Fibroblast of mammary gland (primary cell): ENCODE measurements at regions not wholly inside any gene's neighbourhood (a gene's known extent, or its start where the extent isn't known, plus 50 kb on each side); places are given as distances from the start of the nearest gene placed in this dataset.
A peak's percentile ranks its signal among the peaks of the same experiment; 100 is the strongest.

Source experiments
- DNase-seq: peaks from one replicate; pipeline ENCODE4 v3.0.0-alpha.2; 2010; ENCODE audit warnings: low read depth
- H3K4me3 ChIP-seq: 2 replicates; pipeline ENCODE4 v1.5.1; 2011; ENCODE audit warnings: low read depth, mild to moderate bottlenecking, low read length, moderate library complexity; ENCODE audit not compliant: control insufficient read depth
- TF ChIP-seq, protein P1 (sequence below): conservative IDR thresholded peaks from 2 replicates; pipeline ENCODE4 v1.5.1; 2011; ENCODE audit warnings: low read depth, low read length, inconsistent platforms; ENCODE audit not compliant: control insufficient read depth, insufficient read depth

DNA sequence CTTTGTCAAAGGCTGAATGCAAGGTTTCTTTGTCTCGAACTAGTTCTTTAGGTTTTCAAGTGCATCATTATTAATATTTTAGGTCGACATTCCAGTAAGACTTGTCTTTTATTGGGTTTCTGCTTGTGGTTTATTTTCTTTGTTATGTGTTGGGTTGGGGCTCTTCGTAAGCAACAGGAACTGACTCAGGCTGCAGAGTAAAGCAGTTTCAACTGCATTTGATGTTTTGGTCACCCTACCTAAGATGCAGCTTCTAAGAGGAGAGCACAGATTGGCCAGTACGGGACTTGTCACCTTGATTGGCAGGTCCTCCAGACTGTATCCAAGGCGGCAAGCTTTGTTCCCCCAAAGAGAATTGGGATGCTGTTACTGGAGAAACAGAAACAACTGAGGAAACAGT, 149.5 kb upstream of the SULF2 start:
- TF ChIP-seq, protein P1, sequence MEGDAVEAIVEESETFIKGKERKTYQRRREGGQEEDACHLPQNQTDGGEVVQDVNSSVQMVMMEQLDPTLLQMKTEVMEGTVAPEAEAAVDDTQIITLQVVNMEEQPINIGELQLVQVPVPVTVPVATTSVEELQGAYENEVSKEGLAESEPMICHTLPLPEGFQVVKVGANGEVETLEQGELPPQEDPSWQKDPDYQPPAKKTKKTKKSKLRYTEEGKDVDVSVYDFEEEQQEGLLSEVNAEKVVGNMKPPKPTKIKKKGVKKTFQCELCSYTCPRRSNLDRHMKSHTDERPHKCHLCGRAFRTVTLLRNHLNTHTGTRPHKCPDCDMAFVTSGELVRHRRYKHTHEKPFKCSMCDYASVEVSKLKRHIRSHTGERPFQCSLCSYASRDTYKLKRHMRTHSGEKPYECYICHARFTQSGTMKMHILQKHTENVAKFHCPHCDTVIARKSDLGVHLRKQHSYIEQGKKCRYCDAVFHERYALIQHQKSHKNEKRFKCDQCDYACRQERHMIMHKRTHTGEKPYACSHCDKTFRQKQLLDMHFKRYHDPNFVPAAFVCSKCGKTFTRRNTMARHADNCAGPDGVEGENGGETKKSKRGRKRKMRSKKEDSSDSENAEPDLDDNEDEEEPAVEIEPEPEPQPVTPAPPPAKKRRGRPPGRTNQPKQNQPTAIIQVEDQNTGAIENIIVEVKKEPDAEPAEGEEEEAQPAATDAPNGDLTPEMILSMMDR: no peak
- H3K4me3 ChIP-seq: no peak overlapping the region
- DNase-seq: no peak

DNA sequence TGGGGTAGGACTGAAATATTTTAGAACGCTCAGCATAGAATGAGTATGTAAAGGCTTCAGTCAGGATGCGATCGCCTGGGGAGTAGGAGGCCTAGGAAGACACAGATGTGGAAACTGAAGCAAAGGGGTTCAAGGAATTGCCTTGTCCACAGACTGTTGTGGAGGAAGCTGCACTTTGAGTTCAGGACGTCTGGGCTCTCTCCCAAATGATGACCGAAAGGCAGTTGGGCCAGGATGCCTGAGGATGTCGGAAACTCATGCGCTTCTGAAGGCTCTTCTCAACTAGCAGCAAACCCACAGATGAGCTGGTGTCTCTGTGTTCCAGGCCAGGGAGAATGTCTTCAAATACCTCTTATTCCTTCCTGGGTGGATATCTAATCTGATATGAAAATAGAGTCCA, 146.2 kb upstream of the SULF2 start:
- H3K4me3 ChIP-seq: no peak overlapping the region
- DNase-seq: no peak
- TF ChIP-seq, protein P1: no peak

DNA sequence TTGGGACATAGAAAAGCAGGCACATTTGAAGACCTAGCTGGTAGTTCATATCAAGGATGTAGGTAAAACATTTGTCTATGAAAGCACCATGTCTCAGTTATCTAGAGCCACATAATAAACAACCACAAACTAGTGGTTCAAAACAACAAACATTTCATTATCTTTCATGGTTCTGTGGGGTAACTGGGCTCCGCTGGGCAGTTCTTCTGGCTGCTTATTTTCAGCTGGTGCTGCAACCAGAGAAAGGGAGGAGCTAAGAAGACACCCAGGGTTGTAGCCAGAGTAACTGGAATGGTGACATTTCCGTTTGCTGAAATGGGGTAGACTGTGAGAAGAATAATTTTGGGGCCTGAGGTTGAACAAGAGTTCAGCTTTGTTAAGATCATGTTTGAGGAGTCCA, 145.7 kb upstream of the SULF2 start:
- TF ChIP-seq, protein P1: no peak
- no peak overlapping the region for H3K4me3 ChIP-seq
- DNase-seq: no peak

DNA sequence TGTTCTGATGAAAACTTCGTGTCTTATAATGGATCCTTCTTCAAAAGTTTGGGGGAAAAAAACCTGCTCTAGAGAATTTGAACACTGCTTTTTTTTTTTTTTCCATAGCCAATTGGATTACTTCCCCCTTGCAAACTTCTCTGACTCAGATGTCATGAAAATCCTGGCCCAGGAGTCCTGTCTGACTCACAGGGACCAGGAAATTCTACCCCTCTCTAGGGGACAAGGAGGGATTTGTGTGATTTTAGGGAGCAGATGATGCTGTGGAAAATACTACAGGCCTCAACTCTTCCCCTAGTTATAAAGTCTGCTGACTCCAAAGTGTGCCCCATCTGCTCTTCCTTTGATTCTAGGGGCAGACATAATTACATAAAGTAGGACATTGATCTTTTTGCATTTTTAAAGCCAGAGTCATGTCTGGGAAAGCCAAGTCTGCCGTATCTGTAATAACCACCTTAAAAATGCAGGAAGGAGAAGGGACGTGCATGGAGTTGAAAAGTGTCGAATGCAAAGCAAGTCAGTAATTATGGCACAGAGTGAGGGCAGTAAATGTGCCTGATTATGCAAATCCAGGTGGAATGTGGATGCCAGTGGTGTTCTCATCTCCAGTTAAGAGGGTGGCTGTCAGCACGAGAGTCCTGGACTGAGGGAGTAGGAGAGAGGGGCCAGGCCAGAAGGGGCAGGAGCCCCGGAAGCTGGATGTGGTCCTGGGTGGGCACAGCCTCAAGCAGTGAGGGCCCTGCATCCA, 144.3 kb upstream of the SULF2 start:
- peak; percentile 89 for DNase-seq
- TF ChIP-seq, protein P1: no peak
- no peak overlapping the region for H3K4me3 ChIP-seq

DNA sequence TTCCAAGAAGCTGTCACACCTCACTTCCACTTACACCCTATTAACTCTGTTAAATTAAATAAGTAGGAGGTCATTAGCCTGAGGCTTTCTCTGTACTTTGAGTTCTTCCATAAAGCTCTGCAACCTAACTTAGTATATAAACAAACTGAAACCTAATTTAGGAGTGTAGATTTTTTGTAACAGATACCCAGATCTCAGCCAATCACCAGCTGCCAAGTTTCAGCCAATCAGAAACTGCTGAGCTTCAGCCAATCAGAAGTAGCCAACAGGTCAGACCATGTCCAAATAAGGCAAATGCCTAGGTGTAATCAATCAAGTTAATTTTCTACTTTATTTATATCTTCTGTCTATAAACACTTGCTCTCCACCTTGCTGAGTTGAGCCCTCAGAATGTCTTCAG, 142.7 kb upstream of the SULF2 start:
- TF ChIP-seq, protein P1: no peak
- no peak overlapping the region for H3K4me3 ChIP-seq
- peak; percentile 22 for DNase-seq

DNA sequence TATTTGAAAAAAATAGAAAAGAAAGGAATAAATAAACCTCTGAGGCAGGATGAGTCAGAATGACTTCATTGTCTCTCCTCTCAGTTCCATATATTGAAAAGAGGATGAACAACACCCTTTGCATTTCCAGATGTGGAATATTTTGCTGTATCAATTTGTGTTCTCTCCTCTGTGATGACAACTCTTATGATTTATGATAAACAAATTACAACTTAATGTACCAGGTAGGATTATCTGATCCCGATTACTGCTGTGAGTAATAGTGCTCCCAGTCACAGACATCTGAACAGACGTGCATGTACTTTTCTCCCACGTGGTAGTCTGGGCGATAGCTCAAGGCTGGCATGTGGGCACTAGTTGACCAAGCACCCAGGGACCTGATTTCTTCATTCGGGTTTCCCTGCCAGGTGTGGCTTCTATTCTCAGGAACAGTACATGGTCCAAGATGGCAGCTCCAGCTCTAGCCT, 142.1 kb upstream of the SULF2 start:
- DNase-seq: peak; percentile 84
- TF ChIP-seq, protein P1: no peak

More for the DNA sequence above, 142.1 kb upstream of the SULF2 start:
- no peak overlapping the region for H3K4me3 ChIP-seq
